ENCODE measurements at regions not wholly inside any gene's neighbourhood (a gene's known extent, or its start where the extent isn't known, plus 50 kb on each side); places are given as distances from the start of the nearest gene placed in this dataset.

- 20% methylated on average over 2 of the region's 2 CpGs for WGBS (ENCODE audit: low lambda C conversion rate)
- H3K9me3 ChIP-seq, result no peaks in the 10 kb centered on the region
- H2AFZ ChIP-seq (ENCODE audit: low read depth), result no peak overlapping the region
- no peaks in the 10 kb centered on the region for H4K20me1 ChIP-seq (ENCODE audit: insufficient read depth)
- no peak overlapping the region for H3K4me2 ChIP-seq
- no peaks in the 10 kb centered on the region for H3K79me2 ChIP-seq (ENCODE audit: insufficient read depth)
- H3K27me3 ChIP-seq (ENCODE audit: insufficient read depth), result no peaks in the 10 kb centered on the region
- H3K4me3 ChIP-seq (ENCODE audit: low read depth in 2 of 2, low read length in 1 of 2), result no peak overlapping the region
- H3K9ac ChIP-seq, result no peak overlapping the region
- H3K9me2 ChIP-seq, result no peaks in the 10 kb centered on the region
- no peak overlapping the region for H3K27ac ChIP-seq (ENCODE audit: low read depth in 2 of 2, low read length in 1 of 2)
- ChIA-PET POLR2A (no interaction called here), CTCF (interaction anchor here (1.2 kb wide), 1 partner anchor 19 kb away, joined by 3 read pairs; no protein-coding TSS in a partner anchor)
- TF ChIP-seq FOSL2 (IDR thresholded peaks at IDR 0.05; ENCODE audit: borderline replicate concordance, low read depth), result no peak
- no peak for TF ChIP-seq RAD21 (IDR thresholded peaks at IDR 0.05; ENCODE audit: low read length)
- no peak for TF ChIP-seq MAX (IDR thresholded peaks at IDR 0.05; ENCODE audit: low read depth)
- TF ChIP-seq ELF1 (IDR thresholded peaks at IDR 0.05), result no peak
- no peak for TF ChIP-seq JUND (IDR thresholded peaks at IDR 0.05)
- TF ChIP-seq FOXJ3 (CRISPR knock-in tag; IDR thresholded peaks at IDR 0.05), result no peak
- no peak for TF ChIP-seq CHD2 (IDR thresholded peaks at IDR 0.05; ENCODE audit: low read length, partially characterized antibody)
- no peak for TF ChIP-seq RCOR1 (IDR thresholded peaks at IDR 0.05; ENCODE audit: low read length)
- no peak for TF ChIP-seq SIN3A (IDR thresholded peaks at IDR 0.05; ENCODE audit: borderline replicate concordance, low read depth, low read length)
- no peak for TF ChIP-seq GABPA (IDR thresholded peaks at IDR 0.05; ENCODE audit: low read depth)
- TF ChIP-seq, protein P1, sequence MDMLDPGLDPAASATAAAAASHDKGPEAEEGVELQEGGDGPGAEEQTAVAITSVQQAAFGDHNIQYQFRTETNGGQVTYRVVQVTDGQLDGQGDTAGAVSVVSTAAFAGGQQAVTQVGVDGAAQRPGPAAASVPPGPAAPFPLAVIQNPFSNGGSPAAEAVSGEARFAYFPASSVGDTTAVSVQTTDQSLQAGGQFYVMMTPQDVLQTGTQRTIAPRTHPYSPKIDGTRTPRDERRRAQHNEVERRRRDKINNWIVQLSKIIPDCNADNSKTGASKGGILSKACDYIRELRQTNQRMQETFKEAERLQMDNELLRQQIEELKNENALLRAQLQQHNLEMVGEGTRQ (IDR thresholded peaks at IDR 0.05; ENCODE audit: borderline replicate concordance, low read depth, low read length), result no peak
- TF ChIP-seq TAF1 (IDR thresholded peaks at IDR 0.05; ENCODE audit: borderline replicate concordance, low read depth, low read length), result no peak
- TF ChIP-seq NRF1 (IDR thresholded peaks at IDR 0.05; ENCODE audit: low read depth, low read length), result no peak
- TF ChIP-seq, protein P2, sequence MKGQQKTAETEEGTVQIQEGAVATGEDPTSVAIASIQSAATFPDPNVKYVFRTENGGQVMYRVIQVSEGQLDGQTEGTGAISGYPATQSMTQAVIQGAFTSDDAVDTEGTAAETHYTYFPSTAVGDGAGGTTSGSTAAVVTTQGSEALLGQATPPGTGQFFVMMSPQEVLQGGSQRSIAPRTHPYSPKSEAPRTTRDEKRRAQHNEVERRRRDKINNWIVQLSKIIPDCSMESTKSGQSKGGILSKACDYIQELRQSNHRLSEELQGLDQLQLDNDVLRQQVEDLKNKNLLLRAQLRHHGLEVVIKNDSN (IDR thresholded peaks at IDR 0.05; ENCODE audit: borderline replicate concordance, low read depth), result no peak
- no peak for TF ChIP-seq POLR2AphosphoS5 (IDR thresholded peaks at IDR 0.05; ENCODE audit: low read depth, low read length)
- TF ChIP-seq EZH2phosphoT487 (IDR thresholded peaks at IDR 0.05; ENCODE audit: borderline replicate concordance, low read depth), result no peak
- no peak for TF ChIP-seq RFX5 (IDR thresholded peaks at IDR 0.05; ENCODE audit: low read length)
- TF ChIP-seq MEF2A (IDR thresholded peaks at IDR 0.05; ENCODE audit: borderline replicate concordance, low read depth), result no peak
- TF ChIP-seq CTCF (IDR thresholded peaks at IDR 0.05), result no peak
- TF ChIP-seq TCF12 (IDR thresholded peaks at IDR 0.05), result no peak
- no peaks in the 10 kb centered on the region for H3K4me1 ChIP-seq (ENCODE audit: control insufficient read depth in 1 of 2, insufficient read depth in 2 of 2, low read depth in 1 of 2, low read length in 1 of 2)
- no peak for DNase-seq
- H3F3A ChIP-seq (replicated peaks; ENCODE audit: insufficient read depth), result no peaks in the 10 kb centered on the region
- no peaks in the 10 kb centered on the region for H3K36me3 ChIP-seq (replicated peaks in 1 of 2; ENCODE audit: control insufficient read depth in 1 of 2, insufficient read depth in 2 of 2, low read length in 1 of 2)
These were observed 1447.4 kb upstream of the GOT2 start for GRCh38 chr16:60181536-60181935.

Data from SK-N-SH (cell line).